ENCODE measurements at regions not wholly inside any gene's neighbourhood (a gene's known extent, or its start where the extent isn't known, plus 50 kb on each side); places are given as distances from the start of the nearest gene placed in this dataset.

DNA sequence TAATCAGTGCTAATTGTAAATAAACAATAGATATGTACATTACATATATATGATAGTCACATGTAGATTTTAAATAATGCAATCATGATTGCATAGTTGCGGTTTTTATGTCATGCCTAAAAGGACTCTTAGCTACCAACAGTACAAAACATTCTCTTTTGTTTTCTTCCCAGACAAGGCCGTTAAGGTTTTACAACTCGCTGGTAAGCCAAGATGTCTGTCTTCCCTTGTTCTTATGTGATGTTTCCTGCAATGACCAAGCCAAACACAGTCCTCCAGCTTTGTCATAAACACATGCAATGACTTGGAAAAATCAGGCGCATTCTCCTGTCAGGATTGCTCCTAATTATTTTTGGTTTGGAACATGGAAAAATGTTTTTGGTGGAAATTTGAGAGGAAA, 192.3 kb upstream of the GLI3 start:
- TF ChIP-seq, protein P1, sequence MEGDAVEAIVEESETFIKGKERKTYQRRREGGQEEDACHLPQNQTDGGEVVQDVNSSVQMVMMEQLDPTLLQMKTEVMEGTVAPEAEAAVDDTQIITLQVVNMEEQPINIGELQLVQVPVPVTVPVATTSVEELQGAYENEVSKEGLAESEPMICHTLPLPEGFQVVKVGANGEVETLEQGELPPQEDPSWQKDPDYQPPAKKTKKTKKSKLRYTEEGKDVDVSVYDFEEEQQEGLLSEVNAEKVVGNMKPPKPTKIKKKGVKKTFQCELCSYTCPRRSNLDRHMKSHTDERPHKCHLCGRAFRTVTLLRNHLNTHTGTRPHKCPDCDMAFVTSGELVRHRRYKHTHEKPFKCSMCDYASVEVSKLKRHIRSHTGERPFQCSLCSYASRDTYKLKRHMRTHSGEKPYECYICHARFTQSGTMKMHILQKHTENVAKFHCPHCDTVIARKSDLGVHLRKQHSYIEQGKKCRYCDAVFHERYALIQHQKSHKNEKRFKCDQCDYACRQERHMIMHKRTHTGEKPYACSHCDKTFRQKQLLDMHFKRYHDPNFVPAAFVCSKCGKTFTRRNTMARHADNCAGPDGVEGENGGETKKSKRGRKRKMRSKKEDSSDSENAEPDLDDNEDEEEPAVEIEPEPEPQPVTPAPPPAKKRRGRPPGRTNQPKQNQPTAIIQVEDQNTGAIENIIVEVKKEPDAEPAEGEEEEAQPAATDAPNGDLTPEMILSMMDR (IDR thresholded peaks at IDR 0.05; ENCODE audit: borderline replicate concordance, extremely low read depth, low read length, poor library complexity, severe bottlenecking): no peak
- TF ChIP-seq EZH2 (IDR thresholded peaks at IDR 0.05; ENCODE audit: borderline replicate concordance, low read depth, low read length, severe bottlenecking): no peak

Data from DND-41 (cell line).